Erythroblast (primary cell): ENCODE measurements at regions not wholly inside any gene's neighbourhood (a gene's known extent, or its start where the extent isn't known, plus 50 kb on each side); places are given as distances from the start of the nearest gene placed in this dataset.

ENCODE experiments used
- GATA1 ChIP-seq: IDR thresholded peaks from 2 replicates; pipeline ENCODE4 v1.6.1; 2011; ENCODE audit warnings: low read depth, mild to moderate bottlenecking, control low read depth, low read length, moderate library complexity
- POLR2A ChIP-seq: IDR thresholded peaks from 2 replicates; pipeline ENCODE4 v1.6.1; 2011; ENCODE audit warnings: mild to moderate bottlenecking, low read length

DNA sequence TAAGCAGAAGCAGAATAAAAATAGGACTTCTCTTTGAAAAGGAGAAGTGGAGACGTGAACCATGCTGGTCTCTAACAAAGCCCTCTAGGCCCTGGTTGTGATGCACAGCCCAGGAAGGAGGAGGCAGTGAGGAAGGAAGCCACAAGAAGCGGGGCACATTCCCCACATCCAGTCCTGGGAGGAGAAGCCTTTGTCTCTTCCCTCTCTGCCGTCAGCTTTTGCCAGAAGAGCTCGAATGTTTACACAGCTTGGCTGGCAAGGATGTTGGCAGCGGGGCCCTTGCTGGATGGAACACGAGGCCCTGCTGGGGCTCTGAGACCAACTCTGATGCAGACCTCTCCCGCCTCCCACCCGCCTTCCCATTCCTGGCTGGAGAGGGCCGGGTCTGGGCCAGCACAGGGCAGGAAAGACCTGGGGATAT is 91.3 kb downstream of the MAF start:
- TF ChIP-seq POLR2A (no peak), GATA1 (no peak)
